Naive B cell (primary cell): ENCODE measurements at regions not wholly inside any gene's neighbourhood (a gene's known extent, or its start where the extent isn't known, plus 50 kb on each side); places are given as distances from the start of the nearest gene placed in this dataset.

Experiments
- ATAC-seq, 2 donors: fragments of 150-1000 bp; cut with Tn5 transposase; 2 replicates each; pipeline ENCODE4 v1.10.0; 2021; ENCODE audit warnings: low read depth in 2 of 2, mild to moderate bottlenecking in 2 of 2, moderate library complexity in 2 of 2
- DNase-seq: peaks from one replicate; pipeline ENCODE4 v3.0.0; 2022
- H3K27ac Mint-ChIP-seq, 6 donors: one replicate each; pipeline ENCODE4 v1.8.0; 2020 to 2022; ENCODE audit warnings: mild to moderate bottlenecking in 6 of 6, mixed read lengths in 6 of 6, moderate library complexity in 5 of 6, inconsistent platforms in 2 of 6
- H3K27me3 Mint-ChIP-seq, 3 donors: one replicate each; pipeline ENCODE4 v1.8.0; 2021 to 2022; ENCODE audit warnings: mixed read lengths in 3 of 3, mild to moderate bottlenecking in 1 of 3
- H3K36me3 Mint-ChIP-seq, 2 donors: one replicate each; pipeline ENCODE4 v1.8.0; 2020 to 2022; ENCODE audit warnings: mixed read lengths in 2 of 2, inconsistent platforms in 1 of 2, mild to moderate bottlenecking in 1 of 2
- H3K4me1 Mint-ChIP-seq, 3 donors: one replicate each; pipeline ENCODE4 v1.8.0; 2020 to 2022; ENCODE audit warnings: mixed read lengths in 3 of 3, inconsistent platforms in 1 of 3, mild to moderate bottlenecking in 1 of 3, moderate library complexity in 1 of 3
- H3K4me3 Mint-ChIP-seq, 8 donors: one replicate each; pipeline ENCODE4 v1.8.0; 2020 to 2022; ENCODE audit warnings: mild to moderate bottlenecking in 8 of 8, mixed read lengths in 8 of 8, moderate library complexity in 8 of 8, inconsistent platforms in 2 of 8
- H3K9me3 Mint-ChIP-seq, 7 donors: one replicate each; pipeline ENCODE4 v1.8.0; 2020 to 2022; ENCODE audit warnings: mixed read lengths in 7 of 7, mild to moderate bottlenecking in 5 of 7, inconsistent platforms in 2 of 7, moderate library complexity in 1 of 7

DNA sequence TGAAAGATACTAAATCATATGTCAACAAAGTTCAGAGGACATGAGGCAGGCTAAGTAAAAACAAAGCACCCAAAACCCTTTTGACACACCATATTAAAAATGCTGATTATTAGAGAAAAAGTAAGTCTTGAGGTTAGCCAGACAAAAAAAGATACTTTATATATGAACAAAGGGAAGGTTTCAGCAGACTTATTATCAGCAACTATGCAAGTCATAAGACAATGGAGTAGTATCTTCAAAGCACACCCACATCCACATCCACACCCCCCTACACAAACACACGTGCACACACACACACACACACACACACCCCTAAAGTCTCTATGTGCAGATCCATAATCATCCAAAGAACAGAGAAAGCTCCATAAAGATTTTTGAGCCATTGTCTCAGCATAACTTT is 1373.9 kb upstream of the CELF2 start:
- no peak for DNase-seq
- Mint-ChIP-seq H3K27ac (no peak overlapping the region), H3K27me3 (no peaks in the 10 kb centered on the region), H3K4me3 (no peak overlapping the region), H3K36me3 (no peaks in the 10 kb centered on the region), H3K9me3 (peaks cover 2 to 21% (median 8%) of the 10 kb centered on the region in 7 donors), H3K4me1 (no peaks in the 10 kb centered on the region)
- no peak for ATAC-seq

GRCh38 chr10:9645404-9645803 is 1372.3 kb upstream of the CELF2 start:
- no peak overlapping the region for H3K27ac Mint-ChIP-seq
- no peak overlapping the region for H3K4me3 Mint-ChIP-seq
- H3K4me1 Mint-ChIP-seq, result no peaks in the 10 kb centered on the region
- H3K9me3 Mint-ChIP-seq, result peaks cover 0 to 21% (median 8%) of the 10 kb centered on the region in 7 donors
- no peaks in the 10 kb centered on the region for H3K27me3 Mint-ChIP-seq
- H3K36me3 Mint-ChIP-seq, result no peaks in the 10 kb centered on the region
- DNase-seq (no peak), ATAC-seq (no peak)

DNA sequence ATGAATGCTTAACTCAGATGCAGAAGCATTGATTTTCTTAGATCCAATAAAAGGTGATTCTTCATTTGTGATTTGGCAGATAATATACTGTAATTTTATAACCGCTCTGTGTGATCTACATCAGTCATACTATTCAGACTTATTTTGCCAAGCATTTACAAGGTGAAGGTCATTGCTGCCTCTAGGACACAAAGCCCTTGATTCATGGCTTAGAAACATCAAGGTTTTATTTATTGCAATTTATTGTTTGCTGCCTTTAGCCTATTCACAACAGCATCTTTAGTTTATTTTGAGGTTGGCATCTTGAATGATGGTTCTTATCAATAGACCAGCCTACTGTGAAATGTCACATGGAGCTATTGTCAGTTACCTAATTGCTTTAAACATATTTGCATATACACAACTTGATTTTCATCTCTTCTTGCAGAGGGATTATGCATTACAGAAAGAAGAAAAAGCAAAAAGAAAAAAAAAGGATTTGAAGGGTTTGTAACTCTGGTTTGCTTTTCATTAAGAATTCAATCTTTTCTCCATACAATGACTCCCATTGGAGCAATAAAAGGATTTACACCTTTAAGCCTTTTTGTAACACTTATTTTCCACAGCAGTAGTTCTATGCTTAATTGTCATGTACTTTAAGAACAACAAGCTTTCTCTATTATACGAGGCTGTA is 1371.6 kb upstream of the CELF2 start:
- Mint-ChIP-seq H3K27me3 (no peaks in the 10 kb centered on the region), H3K4me1 (no peaks in the 10 kb centered on the region), H3K36me3 (no peaks in the 10 kb centered on the region), H3K9me3 (peaks cover 0 to 21% (median 8%) of the 10 kb centered on the region in 7 donors), H3K27ac (no peak overlapping the region), H3K4me3 (no peak overlapping the region)
- DNase-seq (no peak), ATAC-seq (no peak)

DNA sequence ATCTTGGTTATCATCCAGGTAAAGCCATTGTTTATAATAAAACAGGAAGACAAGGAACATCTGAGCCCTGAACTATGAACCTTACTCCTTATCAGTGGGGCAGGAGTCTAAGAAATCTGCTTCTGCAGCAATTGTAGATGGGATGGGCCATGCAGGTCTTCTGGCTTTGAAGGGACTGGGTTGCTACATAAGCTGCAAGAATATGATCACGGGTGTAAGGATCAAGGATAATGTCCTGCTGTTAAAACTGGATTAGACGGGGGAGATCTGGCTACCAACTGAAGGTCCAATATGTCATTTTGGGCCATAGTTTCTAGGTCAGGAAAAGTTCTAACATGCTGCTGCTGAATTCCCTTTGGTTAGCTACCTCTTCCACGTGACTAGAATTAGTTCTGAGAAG is 1363.4 kb upstream of the CELF2 start:
- Mint-ChIP-seq H3K36me3 (no peaks in the 10 kb centered on the region), H3K4me3 (no peak overlapping the region), H3K27ac (no peak overlapping the region), H3K9me3 (peaks cover 0 to 9% (median 2%) of the 10 kb centered on the region in 7 donors), H3K27me3 (no peaks in the 10 kb centered on the region), H3K4me1 (no peaks in the 10 kb centered on the region)
- ATAC-seq (no peak), DNase-seq (no peak)

DNA sequence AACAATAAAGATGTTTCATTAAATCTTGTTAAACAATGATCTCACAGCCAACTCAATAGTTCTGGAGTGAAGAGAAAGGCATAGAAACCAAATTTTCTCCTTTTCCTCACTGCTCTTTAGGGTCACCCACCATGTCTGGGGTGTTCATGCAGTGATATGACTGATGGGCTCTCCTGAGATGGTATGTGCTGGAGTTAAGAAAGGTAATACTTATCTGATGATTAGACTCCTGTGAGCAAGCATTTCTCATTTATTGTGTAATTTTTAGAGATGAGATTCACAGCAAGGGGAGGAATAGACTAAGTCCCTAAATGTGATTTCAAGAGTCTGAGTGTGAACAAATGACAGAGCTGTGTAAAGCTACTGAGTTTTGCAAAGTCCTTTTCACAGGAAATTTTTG is 1361.3 kb upstream of the CELF2 start:
- no peak for DNase-seq
- Mint-ChIP-seq H3K27me3 (no peaks in the 10 kb centered on the region), H3K4me1 (no peaks in the 10 kb centered on the region), H3K27ac (no peak overlapping the region), H3K4me3 (no peak overlapping the region), H3K9me3 (peaks cover 0 to 9% (median 2%) of the 10 kb centered on the region in 7 donors), H3K36me3 (no peaks in the 10 kb centered on the region)
- no peak for ATAC-seq

GRCh38 chr10:9656996-9657395 is 1360.7 kb upstream of the CELF2 start:
- no peaks in the 10 kb centered on the region for H3K4me1 Mint-ChIP-seq
- H3K27ac Mint-ChIP-seq, result no peak overlapping the region
- no peak for DNase-seq
- H3K9me3 Mint-ChIP-seq, result peaks cover 0 to 9% (median 2%) of the 10 kb centered on the region in 7 donors
- no peaks in the 10 kb centered on the region for H3K27me3 Mint-ChIP-seq
- no peaks in the 10 kb centered on the region for H3K36me3 Mint-ChIP-seq
- ATAC-seq, result no peak
- H3K4me3 Mint-ChIP-seq, result no peak overlapping the region

- DNase-seq (no peak), ATAC-seq (no peak)
- no peaks in the 10 kb centered on the region for H3K4me1 Mint-ChIP-seq
- no peak overlapping the region for H3K4me3 Mint-ChIP-seq
- H3K9me3 Mint-ChIP-seq, result peaks cover 0 to 9% (median 2%) of the 10 kb centered on the region in 7 donors
- H3K36me3 Mint-ChIP-seq, result no peaks in the 10 kb centered on the region
- H3K27ac Mint-ChIP-seq, result no peak overlapping the region
- H3K27me3 Mint-ChIP-seq, result no peaks in the 10 kb centered on the region
Measured at GRCh38 chr10:9657530-9657929, 1360.1 kb upstream of the CELF2 start.

DNA sequence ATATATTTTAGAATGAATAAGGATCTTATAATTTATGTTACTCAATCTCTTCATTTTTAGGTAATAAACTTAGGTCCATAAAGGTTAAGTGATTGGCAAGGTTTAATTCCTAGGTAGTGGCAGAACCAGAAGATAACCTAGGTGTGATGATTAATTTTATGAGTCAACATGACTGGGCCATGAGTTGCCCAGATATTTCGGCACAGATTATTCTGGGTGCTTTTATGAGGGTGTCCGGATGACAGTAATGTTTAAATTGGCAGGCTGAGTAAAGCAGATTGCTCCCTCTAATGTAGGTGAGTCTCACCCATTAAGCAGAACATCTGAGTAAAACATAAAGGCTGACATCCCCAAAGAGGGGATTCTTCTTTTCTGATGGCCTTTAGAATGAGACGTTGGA is 1349.3 kb upstream of the CELF2 start:
- H3K9me3 Mint-ChIP-seq, result peaks cover 0 to 8% (median 0%) of the 10 kb centered on the region in 7 donors

GRCh38 chr10:9670911-9671310 is 1346.8 kb upstream of the CELF2 start:
- DNase-seq, result no peak
- no peak for ATAC-seq
- Mint-ChIP-seq H3K27ac (no peak overlapping the region), H3K36me3 (no peaks in the 10 kb centered on the region), H3K4me3 (no peak overlapping the region), H3K9me3 (peaks cover 0 to 4% (median 0%) of the 10 kb centered on the region in 7 donors), H3K27me3 (no peaks in the 10 kb centered on the region), H3K4me1 (no peaks in the 10 kb centered on the region)

More for the DNA sequence above, 1349.3 kb upstream of the CELF2 start:
- DNase-seq (no peak), ATAC-seq (no peak)
- Mint-ChIP-seq H3K36me3 (no peaks in the 10 kb centered on the region), H3K4me3 (no peak overlapping the region), H3K27ac (no peak overlapping the region), H3K27me3 (no peaks in the 10 kb centered on the region), H3K4me1 (no peaks in the 10 kb centered on the region)

- H3K4me3 Mint-ChIP-seq, result no peak overlapping the region
- peaks cover 4 to 20% (median 6%) of the 10 kb centered on the region in 7 donors for H3K9me3 Mint-ChIP-seq
- H3K36me3 Mint-ChIP-seq, result peaks cover 0 to 7% of the 10 kb centered on the region in 2 donors
- H3K27me3 Mint-ChIP-seq, result no peaks in the 10 kb centered on the region
- H3K27ac Mint-ChIP-seq, result no peak overlapping the region
- no peak for ATAC-seq
- DNase-seq, result no peak
- no peaks in the 10 kb centered on the region for H3K4me1 Mint-ChIP-seq
Measured at GRCh38 chr10:9681655-9682054, 1336.0 kb upstream of the CELF2 start.

- no peaks in the 10 kb centered on the region for H3K4me1 Mint-ChIP-seq
- H3K36me3 Mint-ChIP-seq, result peaks cover 0 to 7% of the 10 kb centered on the region in 2 donors
- H3K27me3 Mint-ChIP-seq, result no peaks in the 10 kb centered on the region
- H3K4me3 Mint-ChIP-seq, result no peak overlapping the region
- H3K9me3 Mint-ChIP-seq, result peaks cover 4 to 20% (median 6%) of the 10 kb centered on the region in 7 donors
- H3K27ac Mint-ChIP-seq, result no peak overlapping the region
- DNase-seq, result no peak
- ATAC-seq, result no peak
Measured at GRCh38 chr10:9682802-9683201, 1334.9 kb upstream of the CELF2 start.

GRCh38 chr10:9684186-9684585 is 1333.5 kb upstream of the CELF2 start:
- H3K36me3 Mint-ChIP-seq, result peaks cover 0 to 7% of the 10 kb centered on the region in 2 donors
- ATAC-seq (no peak), DNase-seq (no peak)
- peaks cover 4 to 20% (median 6%) of the 10 kb centered on the region in 7 donors for H3K9me3 Mint-ChIP-seq
- no peak overlapping the region for H3K4me3 Mint-ChIP-seq
- H3K27me3 Mint-ChIP-seq, result no peaks in the 10 kb centered on the region
- no peaks in the 10 kb centered on the region for H3K4me1 Mint-ChIP-seq
- no peak overlapping the region for H3K27ac Mint-ChIP-seq

- Mint-ChIP-seq H3K27ac (no peak overlapping the region), H3K4me3 (no peak overlapping the region), H3K4me1 (no peaks in the 10 kb centered on the region)
Measured at GRCh38 chr10:9685596-9685995, 1332.1 kb upstream of the CELF2 start.

GRCh38 chr10:9688711-9689110 is 1329.0 kb upstream of the CELF2 start:
- no peaks in the 10 kb centered on the region for H3K4me1 Mint-ChIP-seq
- ATAC-seq (no peak), DNase-seq (no peak)
- no peaks in the 10 kb centered on the region for H3K27me3 Mint-ChIP-seq
- H3K36me3 Mint-ChIP-seq, result no peaks in the 10 kb centered on the region
- H3K27ac Mint-ChIP-seq, result no peak overlapping the region
- no peak overlapping the region for H3K4me3 Mint-ChIP-seq
- peaks cover 0 to 8% (median 1%) of the 10 kb centered on the region in 7 donors for H3K9me3 Mint-ChIP-seq

More at GRCh38 chr10:9685596-9685995, 1332.1 kb upstream of the CELF2 start:
- Mint-ChIP-seq H3K36me3 (peaks cover 0 to 1% of the 10 kb centered on the region in 2 donors), H3K27me3 (no peaks in the 10 kb centered on the region), H3K9me3 (peaks cover 2 to 13% (median 4%) of the 10 kb centered on the region in 7 donors)
- DNase-seq (no peak), ATAC-seq (no peak)
